ENCODE measurements at regions not wholly inside any gene's neighbourhood (a gene's known extent, or its start where the extent isn't known, plus 50 kb on each side); places are given as distances from the start of the nearest gene placed in this dataset.

- no peaks in the 10 kb centered on the region for H3K4me1 ChIP-seq (ENCODE audit: control insufficient read depth in 4 of 4, insufficient read depth in 4 of 4, low read length in 3 of 4)
- no peak overlapping the region for H3K4me3 ChIP-seq (ENCODE audit: low read depth in 1 of 3, low read length in 3 of 3)
- no peaks in the 10 kb centered on the region for H3K9me3 ChIP-seq (ENCODE audit: control insufficient read depth in 4 of 4, low read length in 3 of 4)
- H3K9ac ChIP-seq (ENCODE audit: low read depth in 1 of 2, low read length in 2 of 2) = no peak overlapping the region
- no peaks in the 10 kb centered on the region for H3K27me3 ChIP-seq (ENCODE audit: control insufficient read depth in 4 of 4, insufficient read depth in 4 of 4, low read length in 3 of 4)
- WGBS = 74% methylated on average over 4 of the region's 4 CpGs
- no peak for DNase-seq (ENCODE audit: low spot score)
- TF ChIP-seq YY1 (IDR thresholded peaks at IDR 0.05) (no peak), REST (IDR thresholded peaks at IDR 0.05) (no peak), CTCF (IDR thresholded peaks at IDR 0.05; ENCODE audit: low read depth, low read length, missing input control) (no peak), RXRA (IDR thresholded peaks at IDR 0.05) (no peak), SP1 (IDR thresholded peaks at IDR 0.05) (no peak), HNF4G (IDR thresholded peaks at IDR 0.05) (no peak), ZBTB33 (IDR thresholded peaks at IDR 0.05) (no peak), RAD21 (IDR thresholded peaks at IDR 0.05) (no peak), FOXA1 (IDR thresholded peaks at IDR 0.05) (no peak)
- no peaks in the 10 kb centered on the region for H3K36me3 ChIP-seq (ENCODE audit: control insufficient read depth in 4 of 4, insufficient read depth in 3 of 4, low read depth in 1 of 4, low read length in 3 of 4)
- no peak overlapping the region for H3K27ac ChIP-seq (ENCODE audit: low read depth in 1 of 2, low read length in 2 of 2)
Observed at GRCh38 chr12:11461433-11461832, 66.1 kb upstream of the PRB2 start.

GRCh38 chr12:11477110-11477509 is 81.7 kb upstream of the PRB2 start:
- Histone ChIP-seq H3K27me3 (ENCODE audit: control insufficient read depth in 4 of 4, insufficient read depth in 4 of 4, low read length in 3 of 4) (no peaks in the 10 kb centered on the region), H3K9ac (ENCODE audit: low read depth in 1 of 2, low read length in 2 of 2) (no peak overlapping the region), H3K27ac (ENCODE audit: low read depth in 1 of 2, low read length in 2 of 2) (no peak overlapping the region), H3K4me3 (ENCODE audit: low read depth in 1 of 3, low read length in 3 of 3) (no peak overlapping the region), H3K4me1 (ENCODE audit: control insufficient read depth in 4 of 4, insufficient read depth in 4 of 4, low read length in 3 of 4) (no peaks in the 10 kb centered on the region), H3K36me3 (ENCODE audit: control insufficient read depth in 4 of 4, insufficient read depth in 3 of 4, low read depth in 1 of 4, low read length in 3 of 4) (no peaks in the 10 kb centered on the region), H3K9me3 (ENCODE audit: control insufficient read depth in 4 of 4, low read length in 3 of 4) (no peaks in the 10 kb centered on the region)
- WGBS = 20% methylated on average over 1 of the region's 1 CpG
- no peak for DNase-seq (ENCODE audit: low spot score)
- TF ChIP-seq HNF4A (conservative IDR thresholded peaks at IDR 0.05) (no peak), SP1 (IDR thresholded peaks at IDR 0.05) (no peak), RXRA (IDR thresholded peaks at IDR 0.05) (no peak), FOXA1 (IDR thresholded peaks at IDR 0.05) (no peak), EGR1 (IDR thresholded peaks at IDR 0.05; ENCODE audit: low read depth in 2 of 2) (no peak), ZBTB33 (IDR thresholded peaks at IDR 0.05) (no peak), RAD21 (IDR thresholded peaks at IDR 0.05) (no peak), NR2F2 (IDR thresholded peaks at IDR 0.05) (no peak), CTCF (IDR thresholded peaks at IDR 0.05; ENCODE audit: low read depth, low read length, missing input control) (no peak), FOXA2 (IDR thresholded peaks at IDR 0.05) (no peak), HNF4G (IDR thresholded peaks at IDR 0.05) (no peak), YY1 (IDR thresholded peaks at IDR 0.05) (no peak), ATF3 (IDR thresholded peaks at IDR 0.05) (no peak), MAX (IDR thresholded peaks at IDR 0.05) (no peak), REST (IDR thresholded peaks at IDR 0.05) (no peak), JUND (IDR thresholded peaks at IDR 0.05) (no peak)
